GM19395 (cell line): ENCODE measurements at regions not wholly inside any gene's neighbourhood (a gene's known extent, or its start where the extent isn't known, plus 50 kb on each side); places are given as distances from the start of the nearest gene placed in this dataset.
"Not testable (repeated sequence)": the region's sequence is repeated elsewhere in the genome, so short reads cannot be mapped to it uniquely, and the experiment has no call there.

ENCODE experiments used
- ATAC-seq: cut with Tn5 transposase; IDR thresholded peaks from one replicate; pipeline ENCODE4 v1.9.1; 2021; ENCODE audit warnings: mild to moderate bottlenecking, moderate library complexity; ENCODE audit not compliant: unreplicated experiment

- not testable (repeated sequence) for ATAC-seq
Observed at GRCh38 chr14:105653921-105654320, 127.5 kb downstream of the TMEM121 start.

- not testable (repeated sequence) for ATAC-seq
Observed at GRCh38 chr14:105659255-105659654, 132.9 kb downstream of the TMEM121 start.

GRCh38 chr14:105659935-105660527 is 133.6 kb downstream of the TMEM121 start:
- ATAC-seq: no peak

- no peak for ATAC-seq
Observed at GRCh38 chr14:105660816-105661531, 134.6 kb downstream of the TMEM121 start.

GRCh38 chr14:105662043-105662442 is 135.7 kb downstream of the TMEM121 start:
- not testable (repeated sequence) for ATAC-seq

GRCh38 chr14:105662592-105662991 is 136.2 kb downstream of the TMEM121 start:
- ATAC-seq: not testable (repeated sequence)

- not testable (repeated sequence) for ATAC-seq
Observed at GRCh38 chr14:105663323-105663722, 136.9 kb downstream of the TMEM121 start.

GRCh38 chr14:105663818-105664596 is 137.6 kb downstream of the TMEM121 start:
- ATAC-seq: not testable (repeated sequence)

GRCh38 chr14:105664691-105665090 is 138.3 kb downstream of the TMEM121 start:
- no peak for ATAC-seq

GRCh38 chr14:105665247-105665950 is 139.0 kb downstream of the TMEM121 start:
- ATAC-seq: no peak

GRCh38 chr14:105665951-105666277 is 139.5 kb downstream of the TMEM121 start:
- ATAC-seq: no peak

GRCh38 chr14:105666420-105666819 is 140.0 kb downstream of the TMEM121 start:
- ATAC-seq: no peak

GRCh38 chr14:105666991-105667662 is 140.7 kb downstream of the TMEM121 start:
- not testable (repeated sequence) for ATAC-seq

GRCh38 chr14:105667663-105668020 is 141.3 kb downstream of the TMEM121 start:
- ATAC-seq: not testable (repeated sequence)

- ATAC-seq: not testable (repeated sequence)
Observed at GRCh38 chr14:105668021-105668420, 141.6 kb downstream of the TMEM121 start.

- not testable (repeated sequence) for ATAC-seq
Observed at GRCh38 chr14:105668471-105669230, 142.3 kb downstream of the TMEM121 start.

- ATAC-seq: not testable (repeated sequence)
Observed at GRCh38 chr14:105669231-105669610, 142.8 kb downstream of the TMEM121 start.

GRCh38 chr14:105669646-105670045 is 143.3 kb downstream of the TMEM121 start:
- not testable (repeated sequence) for ATAC-seq

GRCh38 chr14:105672450-105673200 is 146.2 kb downstream of the TMEM121 start:
- ATAC-seq: not testable (repeated sequence)
